HCT116 (cell line): ENCODE measurements at regions not wholly inside any gene's neighbourhood (a gene's known extent, or its start where the extent isn't known, plus 50 kb on each side); places are given as distances from the start of the nearest gene placed in this dataset.
A peak's percentile ranks its signal among the peaks of the same experiment; 100 is the strongest.

Experiments
- ATAC-seq: fragments of 200-7000 bp; cut with Tn5 transposase; 2 replicates; pipeline ENCODE4 v1.9.1; 2020; ENCODE audit warnings: mild to moderate bottlenecking, moderate library complexity
- BruUV-seq: library from RNA; stranded (reverse); fragments of 400-500 nt; replicated peaks from 2 replicates; lab custom pipeline; 2021; lab: Mats Ljungman, UMichigan
- CTCF ChIA-PET: fragments of 300-600 bp; sonication (Branson Sonifier 250); formaldehyde crosslinking; loops from one replicate; lab custom pipeline; 2021; ENCODE audit warnings: antibody characterized with exemption; lab: Charles Lee
- POLR2A ChIA-PET: fragments of 300-600, 350-600 bp; sonication (Branson Sonifier 250); formaldehyde crosslinking; loops from one replicate; lab custom pipeline; 2021; ENCODE audit warnings: antibody characterized with exemption; lab: Charles Lee
- RAD21 ChIA-PET, 2 experiments: fragments of 300-600 bp; sonication (Branson Sonifier 250); formaldehyde crosslinking; loops; one replicate each; lab custom pipeline; 2023; ENCODE audit warnings: low total read pairs in 2 of 2; ENCODE audit not compliant: uncharacterized antibody in 2 of 2, unreplicated experiment in 2 of 2, low non-redundant PET in 1 of 2; lab: Charles Lee
- DNase-seq: peaks from one replicate; pipeline ENCODE4 v3.0.0-alpha.2; 2010; ENCODE audit warnings: low read depth, low spot score
- H2AFZ ChIP-seq: fragments of 200-600 bp; shearing (Covaris generic), sonication (generic); 2 replicates; pipeline ENCODE4 v1.6.1; 2017; ENCODE audit warnings: low read depth, mixed run types, mixed read lengths, antibody characterized with exemption, low read length; ENCODE audit not compliant: poor library complexity, severe bottlenecking
- H3K27ac ChIP-seq: 2 replicates; pipeline ENCODE4 v1.5.1; 2012; ENCODE audit warnings: low read depth, low read length
- H3K27me3 ChIP-seq: fragments of 200-600 bp; sonication (generic); 2 replicates; pipeline ENCODE4 v1.6.1; 2016; ENCODE audit warnings: mixed run types, low read length, mixed read lengths; ENCODE audit not compliant: insufficient read depth
- H3K36me3 ChIP-seq, 2 experiments: fragments of 200-500 bp in 1 of 2; fragments of 200-600 bp in 1 of 2; sonication (Bioruptor generic) in 1 of 2; sonication (generic) in 1 of 2; 2 replicates each; pipeline versions ENCODE4 v1.5.1 to v1.6.1; 2014 to 2016; ENCODE audit warnings: low read length in 2 of 2, inconsistent platforms in 1 of 2, mixed read lengths in 1 of 2, mixed run types in 1 of 2; ENCODE audit not compliant: insufficient read depth in 2 of 2, control insufficient read depth in 1 of 2
- H3K4me1 ChIP-seq, 2 experiments: fragments of 200-600 bp in 1 of 2; sonication (generic) in 1 of 2; 2 replicates each; pipeline versions ENCODE4 v1.5.1 to v1.6.1; 2012 to 2017; ENCODE audit warnings: low read length in 2 of 2, inconsistent platforms in 1 of 2, mild to moderate bottlenecking in 1 of 2, mixed read lengths in 1 of 2, mixed run types in 1 of 2, moderate library complexity in 1 of 2; ENCODE audit not compliant: insufficient read depth in 2 of 2, control insufficient read depth in 1 of 2
- H3K4me2 ChIP-seq: fragments of 200-600 bp; sonication (generic); 2 replicates; pipeline ENCODE4 v1.6.1; 2017; ENCODE audit warnings: mixed run types, low read length, mixed read lengths
- H3K4me3 ChIP-seq, 2 experiments: fragments of 200-600 bp in 1 of 2; sonication (generic) in 1 of 2; replicated peaks in 1 of 2; 2 replicates each; pipeline ENCODE4 v1.5.1; 2011 to 2016; ENCODE audit warnings: low read length in 2 of 2, control low read depth in 1 of 2, low read depth in 1 of 2, mild to moderate bottlenecking in 1 of 2, mixed read lengths in 1 of 2, mixed run types in 1 of 2
- H3K79me2 ChIP-seq: fragments of 200-600 bp; sonication (generic); 2 replicates; pipeline ENCODE4 v1.6.1; 2017; ENCODE audit warnings: mild to moderate bottlenecking, mixed run types, low read length, moderate library complexity, mixed read lengths; ENCODE audit not compliant: insufficient read depth
- H3K9ac ChIP-seq: fragments of 200-600 bp; sonication (generic); 2 replicates; pipeline ENCODE4 v1.6.1; 2016; ENCODE audit warnings: low read length, mixed read lengths
- H3K9me2 ChIP-seq: fragments of 200-600 bp; sonication (generic), shearing (Covaris generic); 2 replicates; pipeline ENCODE4 v1.6.1; 2017; ENCODE audit warnings: mixed run types, mild to moderate bottlenecking, moderate library complexity; ENCODE audit not compliant: insufficient read depth
- H3K9me3 ChIP-seq, 2 experiments: fragments of 200-500 bp in 1 of 2; fragments of 200-600 bp in 1 of 2; sonication (Bioruptor generic) in 1 of 2; sonication (generic) in 1 of 2; 2 replicates each; pipeline ENCODE4 v1.6.1; 2014 to 2017; ENCODE audit warnings: low read length in 2 of 2, mixed read lengths in 2 of 2, inconsistent platforms in 1 of 2, low read depth in 1 of 2, mild to moderate bottlenecking in 1 of 2, mixed run types in 1 of 2, moderate library complexity in 1 of 2; ENCODE audit not compliant: control insufficient read depth in 1 of 2, insufficient read depth in 1 of 2
- H4K20me1 ChIP-seq: fragments of 200-600 bp; sonication (generic), shearing (Covaris generic); 2 replicates; pipeline ENCODE4 v1.6.1; 2017; ENCODE audit warnings: mixed run types, mild to moderate bottlenecking, moderate library complexity; ENCODE audit not compliant: insufficient read depth
- POLR2AphosphoS5 ChIP-seq: IDR thresholded peaks from 2 replicates; pipeline ENCODE4 v1.6.1; 2011; ENCODE audit warnings: mild to moderate bottlenecking, low read depth, low read length, moderate library complexity
- REST ChIP-seq: IDR thresholded peaks from 2 replicates; pipeline ENCODE4 v1.6.1; 2012; ENCODE audit warnings: low read depth
- intact Hi-C: fragments of 100-400 bp; cut with micrococcal nuclease; formaldehyde crosslinking; loops from 2 replicates; pipeline ENCODE4 v1.10.0; 2022

- TSS peak; percentile 83 for BruUV-seq
- Histone ChIP-seq H3K4me1 (peaks cover 65 to 98% of the 10 kb centered on the region in 2 experiments), H3K9me2 (no peaks in the 10 kb centered on the region), H3K4me2 (peak overlapping the region; percentile 78), H2AFZ (no peak overlapping the region), H3K9ac (peak overlapping the region; percentile 72), H3K79me2 (peaks cover 100% of the 10 kb centered on the region), H4K20me1 (no peaks in the 10 kb centered on the region; the same call in 1 of the 2 replicates), H3K27ac (peak overlapping the region; percentile 94), H3K36me3 (peaks cover 0 to 10% of the 10 kb centered on the region in 2 experiments; a peak in 2 of 4 replicates), H3K9me3 (no peaks in the 10 kb centered on the region), H3K27me3 (no peaks in the 10 kb centered on the region), H3K4me3 (peak overlapping the region; percentile 53 to 59)
- DNase-seq, result no peak
- POLR2A ChIA-PET, result interaction anchor here (1.1 to 2.5 kb wide), 8 partner anchors 11 to 292 kb away, joined by 3 to 8 read pairs (median 4); no protein-coding TSS in a partner anchor
- CTCF ChIA-PET, result interaction anchor here (1.2 kb wide), 1 partner anchor 30 kb away, joined by 3 read pairs; no protein-coding TSS in a partner anchor
- intact Hi-C loops, result no loop called here
- peak; percentile 23; the same call in 1 of the 2 replicates for ATAC-seq
- 0 out of 2 replicates have a peak, but pooled peaks have one; percentile 20 for TF ChIP-seq POLR2AphosphoS5
- no peak for TF ChIP-seq REST
- RAD21 ChIA-PET, result no interaction called here
Observed at GRCh38 chrX:45771560-45772340, 571.1 kb upstream of the DIPK2B start.
